ENCODE measurements at regions not wholly inside any gene's neighbourhood (a gene's known extent, or its start where the extent isn't known, plus 50 kb on each side); places are given as distances from the start of the nearest gene placed in this dataset.

DNA sequence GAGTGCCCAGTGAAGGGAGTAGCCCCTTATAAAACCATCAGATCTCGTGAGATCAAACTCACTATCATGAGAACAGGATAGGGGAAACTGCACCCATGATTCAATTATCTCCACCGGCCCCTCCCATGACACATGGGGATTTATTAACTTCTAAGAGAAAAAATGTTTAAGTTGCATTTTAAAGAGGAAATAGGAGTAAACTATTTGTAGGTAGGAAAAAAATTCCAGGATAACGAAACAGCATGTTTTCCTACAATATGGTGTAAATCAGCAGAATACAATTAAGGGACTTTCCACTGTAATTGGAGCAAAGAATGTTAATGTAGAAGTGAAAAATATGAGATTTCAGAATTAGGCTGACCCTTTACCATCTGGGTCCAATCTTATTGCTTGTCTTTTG lies 63.9 kb downstream of the FBXO5 start (continued):
- TF ChIP-seq, protein P1, sequence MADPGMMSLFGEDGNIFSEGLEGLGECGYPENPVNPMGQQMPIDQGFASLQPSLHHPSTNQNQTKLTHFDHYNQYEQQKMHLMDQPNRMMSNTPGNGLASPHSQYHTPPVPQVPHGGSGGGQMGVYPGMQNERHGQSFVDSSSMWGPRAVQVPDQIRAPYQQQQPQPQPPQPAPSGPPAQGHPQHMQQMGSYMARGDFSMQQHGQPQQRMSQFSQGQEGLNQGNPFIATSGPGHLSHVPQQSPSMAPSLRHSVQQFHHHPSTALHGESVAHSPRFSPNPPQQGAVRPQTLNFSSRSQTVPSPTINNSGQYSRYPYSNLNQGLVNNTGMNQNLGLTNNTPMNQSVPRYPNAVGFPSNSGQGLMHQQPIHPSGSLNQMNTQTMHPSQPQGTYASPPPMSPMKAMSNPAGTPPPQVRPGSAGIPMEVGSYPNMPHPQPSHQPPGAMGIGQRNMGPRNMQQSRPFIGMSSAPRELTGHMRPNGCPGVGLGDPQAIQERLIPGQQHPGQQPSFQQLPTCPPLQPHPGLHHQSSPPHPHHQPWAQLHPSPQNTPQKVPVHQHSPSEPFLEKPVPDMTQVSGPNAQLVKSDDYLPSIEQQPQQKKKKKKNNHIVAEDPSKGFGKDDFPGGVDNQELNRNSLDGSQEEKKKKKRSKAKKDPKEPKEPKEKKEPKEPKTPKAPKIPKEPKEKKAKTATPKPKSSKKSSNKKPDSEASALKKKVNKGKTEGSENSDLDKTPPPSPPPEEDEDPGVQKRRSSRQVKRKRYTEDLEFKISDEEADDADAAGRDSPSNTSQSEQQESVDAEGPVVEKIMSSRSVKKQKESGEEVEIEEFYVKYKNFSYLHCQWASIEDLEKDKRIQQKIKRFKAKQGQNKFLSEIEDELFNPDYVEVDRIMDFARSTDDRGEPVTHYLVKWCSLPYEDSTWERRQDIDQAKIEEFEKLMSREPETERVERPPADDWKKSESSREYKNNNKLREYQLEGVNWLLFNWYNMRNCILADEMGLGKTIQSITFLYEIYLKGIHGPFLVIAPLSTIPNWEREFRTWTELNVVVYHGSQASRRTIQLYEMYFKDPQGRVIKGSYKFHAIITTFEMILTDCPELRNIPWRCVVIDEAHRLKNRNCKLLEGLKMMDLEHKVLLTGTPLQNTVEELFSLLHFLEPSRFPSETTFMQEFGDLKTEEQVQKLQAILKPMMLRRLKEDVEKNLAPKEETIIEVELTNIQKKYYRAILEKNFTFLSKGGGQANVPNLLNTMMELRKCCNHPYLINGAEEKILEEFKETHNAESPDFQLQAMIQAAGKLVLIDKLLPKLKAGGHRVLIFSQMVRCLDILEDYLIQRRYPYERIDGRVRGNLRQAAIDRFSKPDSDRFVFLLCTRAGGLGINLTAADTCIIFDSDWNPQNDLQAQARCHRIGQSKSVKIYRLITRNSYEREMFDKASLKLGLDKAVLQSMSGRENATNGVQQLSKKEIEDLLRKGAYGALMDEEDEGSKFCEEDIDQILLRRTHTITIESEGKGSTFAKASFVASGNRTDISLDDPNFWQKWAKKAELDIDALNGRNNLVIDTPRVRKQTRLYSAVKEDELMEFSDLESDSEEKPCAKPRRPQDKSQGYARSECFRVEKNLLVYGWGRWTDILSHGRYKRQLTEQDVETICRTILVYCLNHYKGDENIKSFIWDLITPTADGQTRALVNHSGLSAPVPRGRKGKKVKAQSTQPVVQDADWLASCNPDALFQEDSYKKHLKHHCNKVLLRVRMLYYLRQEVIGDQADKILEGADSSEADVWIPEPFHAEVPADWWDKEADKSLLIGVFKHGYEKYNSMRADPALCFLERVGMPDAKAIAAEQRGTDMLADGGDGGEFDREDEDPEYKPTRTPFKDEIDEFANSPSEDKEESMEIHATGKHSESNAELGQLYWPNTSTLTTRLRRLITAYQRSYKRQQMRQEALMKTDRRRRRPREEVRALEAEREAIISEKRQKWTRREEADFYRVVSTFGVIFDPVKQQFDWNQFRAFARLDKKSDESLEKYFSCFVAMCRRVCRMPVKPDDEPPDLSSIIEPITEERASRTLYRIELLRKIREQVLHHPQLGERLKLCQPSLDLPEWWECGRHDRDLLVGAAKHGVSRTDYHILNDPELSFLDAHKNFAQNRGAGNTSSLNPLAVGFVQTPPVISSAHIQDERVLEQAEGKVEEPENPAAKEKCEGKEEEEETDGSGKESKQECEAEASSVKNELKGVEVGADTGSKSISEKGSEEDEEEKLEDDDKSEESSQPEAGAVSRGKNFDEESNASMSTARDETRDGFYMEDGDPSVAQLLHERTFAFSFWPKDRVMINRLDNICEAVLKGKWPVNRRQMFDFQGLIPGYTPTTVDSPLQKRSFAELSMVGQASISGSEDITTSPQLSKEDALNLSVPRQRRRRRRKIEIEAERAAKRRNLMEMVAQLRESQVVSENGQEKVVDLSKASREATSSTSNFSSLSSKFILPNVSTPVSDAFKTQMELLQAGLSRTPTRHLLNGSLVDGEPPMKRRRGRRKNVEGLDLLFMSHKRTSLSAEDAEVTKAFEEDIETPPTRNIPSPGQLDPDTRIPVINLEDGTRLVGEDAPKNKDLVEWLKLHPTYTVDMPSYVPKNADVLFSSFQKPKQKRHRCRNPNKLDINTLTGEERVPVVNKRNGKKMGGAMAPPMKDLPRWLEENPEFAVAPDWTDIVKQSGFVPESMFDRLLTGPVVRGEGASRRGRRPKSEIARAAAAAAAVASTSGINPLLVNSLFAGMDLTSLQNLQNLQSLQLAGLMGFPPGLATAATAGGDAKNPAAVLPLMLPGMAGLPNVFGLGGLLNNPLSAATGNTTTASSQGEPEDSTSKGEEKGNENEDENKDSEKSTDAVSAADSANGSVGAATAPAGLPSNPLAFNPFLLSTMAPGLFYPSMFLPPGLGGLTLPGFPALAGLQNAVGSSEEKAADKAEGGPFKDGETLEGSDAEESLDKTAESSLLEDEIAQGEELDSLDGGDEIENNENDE (IDR thresholded peaks at IDR 0.05; ENCODE audit: insufficient replicate concordance, low read length), result no peak
- TF ChIP-seq KDM4A (IDR thresholded peaks at IDR 0.05; ENCODE audit: low read depth, low read length, severe bottlenecking), result no peak
- TF ChIP-seq, protein P2, sequence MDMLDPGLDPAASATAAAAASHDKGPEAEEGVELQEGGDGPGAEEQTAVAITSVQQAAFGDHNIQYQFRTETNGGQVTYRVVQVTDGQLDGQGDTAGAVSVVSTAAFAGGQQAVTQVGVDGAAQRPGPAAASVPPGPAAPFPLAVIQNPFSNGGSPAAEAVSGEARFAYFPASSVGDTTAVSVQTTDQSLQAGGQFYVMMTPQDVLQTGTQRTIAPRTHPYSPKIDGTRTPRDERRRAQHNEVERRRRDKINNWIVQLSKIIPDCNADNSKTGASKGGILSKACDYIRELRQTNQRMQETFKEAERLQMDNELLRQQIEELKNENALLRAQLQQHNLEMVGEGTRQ (IDR thresholded peaks at IDR 0.05; ENCODE audit: low read length), result no peak

All from H1 (cell line).